Neural crest cell (in vitro differentiated cells): ENCODE measurements at regions not wholly inside any gene's neighbourhood (a gene's known extent, or its start where the extent isn't known, plus 50 kb on each side); places are given as distances from the start of the nearest gene placed in this dataset.

ENCODE experiments used
- DNase-seq: peaks from one replicate; pipeline ENCODE4 v3.0.0; 2021; ENCODE audit warnings: low read depth, mixed read lengths, low spot score
- H3K27ac Mint-ChIP-seq: one replicate; pipeline ENCODE4 v1.8.0; 2021; ENCODE audit warnings: mild to moderate bottlenecking, mixed read lengths; ENCODE audit not compliant: unreplicated experiment
- H3K27me3 Mint-ChIP-seq: 2 replicates; pipeline ENCODE4 v1.8.0; 2021; ENCODE audit warnings: low read depth, mild to moderate bottlenecking, mixed read lengths
- H3K36me3 Mint-ChIP-seq: 2 replicates; pipeline ENCODE4 v1.8.0; 2021; ENCODE audit warnings: low read depth, mild to moderate bottlenecking, mixed read lengths
- H3K4me1 Mint-ChIP-seq: 2 replicates; pipeline ENCODE4 v1.8.0; 2021; ENCODE audit warnings: mixed read lengths
- H3K4me3 Mint-ChIP-seq: one replicate; pipeline ENCODE4 v1.8.0; 2021; ENCODE audit warnings: mild to moderate bottlenecking, mixed read lengths
- H3K9me3 Mint-ChIP-seq: 2 replicates; pipeline ENCODE4 v1.8.0; 2021; ENCODE audit warnings: mixed read lengths
- TF ChIP-seq, protein P1 (sequence below): fragments of 200-600 bp; sonication (generic); conservative IDR thresholded peaks from 2 replicates; pipeline ENCODE4 v1.5.0; 2021; ENCODE audit warnings: antibody characterized with exemption, mild to moderate bottlenecking

DNA sequence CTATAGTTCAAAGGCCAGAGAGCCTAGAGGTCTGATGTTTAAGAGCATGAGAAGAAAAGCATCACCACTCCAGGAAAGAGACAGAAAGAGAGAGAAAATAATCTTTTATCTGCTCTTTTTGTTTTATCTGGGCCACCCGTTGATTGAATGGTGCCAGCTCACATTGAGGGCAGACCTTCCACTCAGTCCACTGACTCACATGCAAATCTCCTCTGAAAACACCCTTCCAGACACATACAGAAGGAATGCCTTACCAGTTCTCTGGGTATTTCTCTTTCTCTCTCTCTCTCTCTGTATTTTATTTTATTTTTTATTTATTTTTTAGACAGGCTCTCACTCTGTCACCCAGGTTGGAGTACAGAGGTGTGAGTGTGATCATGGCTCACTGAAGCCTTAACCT lies 252.5 kb downstream of the DTHD1 start:
- H3K27me3 Mint-ChIP-seq, result no peaks in the 10 kb centered on the region
- H3K36me3 Mint-ChIP-seq, result no peaks in the 10 kb centered on the region
- no peak for DNase-seq
- H3K27ac Mint-ChIP-seq, result no peak overlapping the region
- no peaks in the 10 kb centered on the region for H3K4me1 Mint-ChIP-seq
- H3K9me3 Mint-ChIP-seq, result no peaks in the 10 kb centered on the region
- TF ChIP-seq, protein P1, sequence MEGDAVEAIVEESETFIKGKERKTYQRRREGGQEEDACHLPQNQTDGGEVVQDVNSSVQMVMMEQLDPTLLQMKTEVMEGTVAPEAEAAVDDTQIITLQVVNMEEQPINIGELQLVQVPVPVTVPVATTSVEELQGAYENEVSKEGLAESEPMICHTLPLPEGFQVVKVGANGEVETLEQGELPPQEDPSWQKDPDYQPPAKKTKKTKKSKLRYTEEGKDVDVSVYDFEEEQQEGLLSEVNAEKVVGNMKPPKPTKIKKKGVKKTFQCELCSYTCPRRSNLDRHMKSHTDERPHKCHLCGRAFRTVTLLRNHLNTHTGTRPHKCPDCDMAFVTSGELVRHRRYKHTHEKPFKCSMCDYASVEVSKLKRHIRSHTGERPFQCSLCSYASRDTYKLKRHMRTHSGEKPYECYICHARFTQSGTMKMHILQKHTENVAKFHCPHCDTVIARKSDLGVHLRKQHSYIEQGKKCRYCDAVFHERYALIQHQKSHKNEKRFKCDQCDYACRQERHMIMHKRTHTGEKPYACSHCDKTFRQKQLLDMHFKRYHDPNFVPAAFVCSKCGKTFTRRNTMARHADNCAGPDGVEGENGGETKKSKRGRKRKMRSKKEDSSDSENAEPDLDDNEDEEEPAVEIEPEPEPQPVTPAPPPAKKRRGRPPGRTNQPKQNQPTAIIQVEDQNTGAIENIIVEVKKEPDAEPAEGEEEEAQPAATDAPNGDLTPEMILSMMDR, result no peak
- H3K4me3 Mint-ChIP-seq, result no peak overlapping the region

DNA sequence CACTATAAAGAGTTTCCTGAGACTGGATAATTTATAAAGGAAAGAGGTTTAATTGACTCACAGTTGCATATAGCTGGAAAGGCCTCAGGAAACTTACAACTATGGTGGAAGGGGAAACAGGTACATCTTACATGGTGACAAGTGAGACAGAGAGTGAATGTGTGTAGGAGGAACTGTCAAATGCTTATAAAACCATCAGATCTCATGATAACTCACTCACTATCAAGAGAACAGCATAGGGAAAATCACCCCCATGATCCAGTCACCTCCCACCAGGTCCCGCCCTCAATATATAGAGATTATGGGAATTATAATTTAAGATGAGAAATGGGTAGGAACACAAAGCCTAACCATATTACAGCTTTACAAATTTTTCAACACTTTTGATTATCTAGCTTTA lies 266.0 kb downstream of the DTHD1 start:
- no peak overlapping the region for H3K27ac Mint-ChIP-seq
- H3K27me3 Mint-ChIP-seq, result no peaks in the 10 kb centered on the region
- TF ChIP-seq, protein P1, result no peak
- H3K9me3 Mint-ChIP-seq, result no peaks in the 10 kb centered on the region
- no peak overlapping the region for H3K4me3 Mint-ChIP-seq
- no peak for DNase-seq
- H3K36me3 Mint-ChIP-seq, result no peaks in the 10 kb centered on the region
- H3K4me1 Mint-ChIP-seq, result no peaks in the 10 kb centered on the region

DNA sequence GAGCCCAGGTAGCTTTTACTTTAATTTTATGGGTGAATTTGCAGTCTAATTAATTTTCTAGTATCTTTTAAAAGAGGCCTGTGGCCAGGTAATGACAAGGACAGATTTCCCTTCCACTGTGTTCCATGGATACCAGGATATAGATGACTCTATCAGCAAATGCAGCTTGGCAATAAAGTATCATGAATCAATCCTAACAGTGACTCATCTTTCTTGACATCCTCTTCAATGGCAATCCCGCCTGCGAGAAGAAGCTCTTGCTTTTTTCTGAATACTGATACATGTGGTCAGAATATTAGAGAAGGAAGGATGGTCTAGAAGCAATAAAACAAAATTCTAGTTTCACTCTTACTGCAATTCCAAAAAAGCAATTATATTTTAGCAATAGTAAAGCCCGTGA lies 267.8 kb downstream of the DTHD1 start:
- Mint-ChIP-seq H3K27me3 (no peaks in the 10 kb centered on the region), H3K4me3 (no peak overlapping the region), H3K4me1 (no peaks in the 10 kb centered on the region), H3K27ac (no peak overlapping the region), H3K9me3 (no peaks in the 10 kb centered on the region), H3K36me3 (no peaks in the 10 kb centered on the region)
- TF ChIP-seq, protein P1, result no peak
- DNase-seq, result no peak

DNA sequence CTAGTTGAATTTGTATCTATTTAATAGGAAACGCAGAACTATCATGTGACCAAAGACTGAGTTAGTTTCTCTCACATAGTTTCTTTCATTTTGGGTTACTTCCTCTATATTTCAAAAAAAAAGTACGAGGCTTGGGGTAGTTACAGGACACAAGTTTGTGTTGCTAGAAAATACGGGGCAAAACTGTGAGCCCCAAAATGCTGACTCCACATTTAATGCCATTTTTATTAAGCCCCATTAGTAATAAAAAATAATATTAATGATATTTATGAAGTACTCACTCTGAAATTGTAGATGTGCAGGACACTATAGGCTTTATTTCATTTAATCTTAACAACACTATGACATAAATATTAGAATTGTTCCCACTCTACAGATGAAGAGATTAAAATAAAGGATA lies 268.6 kb downstream of the DTHD1 start:
- DNase-seq, result no peak
- H3K9me3 Mint-ChIP-seq, result no peaks in the 10 kb centered on the region
- TF ChIP-seq, protein P1, result no peak
- H3K4me3 Mint-ChIP-seq, result no peak overlapping the region
- no peaks in the 10 kb centered on the region for H3K27me3 Mint-ChIP-seq
- H3K4me1 Mint-ChIP-seq, result no peaks in the 10 kb centered on the region
- no peaks in the 10 kb centered on the region for H3K36me3 Mint-ChIP-seq
- H3K27ac Mint-ChIP-seq, result no peak overlapping the region

DNA sequence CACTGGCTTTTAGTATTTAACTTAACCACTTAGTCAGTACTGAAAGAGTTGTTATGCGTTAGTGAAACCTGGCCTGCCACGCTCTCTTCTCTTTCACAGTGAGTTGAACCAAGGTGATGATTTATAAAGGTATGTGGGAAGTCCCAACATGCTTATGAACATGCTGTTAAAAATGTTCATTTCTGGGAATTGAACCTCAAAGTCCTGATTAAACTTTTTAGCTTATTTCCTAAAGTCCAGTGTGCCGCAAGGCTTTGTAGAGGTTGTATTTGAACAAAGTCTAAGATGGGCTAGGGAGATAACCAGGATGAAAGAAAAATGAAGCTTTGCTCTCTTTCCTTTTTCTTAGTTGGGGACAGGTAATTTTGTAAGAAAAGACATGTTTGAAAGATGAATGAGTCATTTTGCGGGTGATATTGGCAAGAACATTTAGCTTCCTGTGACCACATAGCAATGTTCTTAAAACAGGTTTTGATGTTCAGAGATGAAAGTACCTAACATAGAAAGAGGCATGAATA lies 270.3 kb downstream of the DTHD1 start:
- no peak for DNase-seq
- Mint-ChIP-seq H3K27me3 (no peaks in the 10 kb centered on the region), H3K4me3 (no peak overlapping the region), H3K36me3 (no peaks in the 10 kb centered on the region), H3K4me1 (no peaks in the 10 kb centered on the region), H3K9me3 (no peaks in the 10 kb centered on the region), H3K27ac (no peak overlapping the region)
- TF ChIP-seq, protein P1, result no peak

DNA sequence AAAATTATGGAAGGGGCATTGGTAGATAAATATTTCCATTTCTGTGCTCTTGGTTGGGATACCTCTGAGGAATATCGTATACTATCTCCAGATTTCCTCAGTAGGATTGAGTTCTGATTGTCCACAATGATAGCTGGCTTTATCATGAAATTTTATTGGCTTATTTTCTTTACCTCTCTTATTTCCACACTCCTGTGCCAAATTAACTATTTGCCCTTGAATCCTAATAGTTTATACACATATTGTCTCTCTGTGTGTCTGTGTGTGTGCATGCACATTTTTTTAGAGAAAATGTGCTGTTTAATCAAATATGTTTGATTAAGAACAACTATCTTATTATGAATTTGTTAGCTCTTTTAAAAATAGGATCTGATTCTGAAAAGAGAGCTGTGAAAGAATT lies 271.6 kb downstream of the DTHD1 start:
- Mint-ChIP-seq H3K27ac (no peak overlapping the region), H3K27me3 (no peaks in the 10 kb centered on the region)

More for the DNA sequence above, 271.6 kb downstream of the DTHD1 start:
- Mint-ChIP-seq H3K4me1 (no peaks in the 10 kb centered on the region), H3K9me3 (no peaks in the 10 kb centered on the region), H3K4me3 (no peak overlapping the region), H3K36me3 (no peaks in the 10 kb centered on the region)
- DNase-seq, result no peak
- TF ChIP-seq, protein P1, result no peak
